A549 (cell line): ENCODE measurements at regions not wholly inside any gene's neighbourhood (a gene's known extent, or its start where the extent isn't known, plus 50 kb on each side); places are given as distances from the start of the nearest gene placed in this dataset.
A peak's percentile ranks its signal among the peaks of the same experiment; 100 is the strongest.

ENCODE experiments used
- ATAC-seq, 2 experiments: fragments of 200-7000 bp in 1 of 2; fragments of >200 bp in 1 of 2; cut with Nextera tagmentation in 1 of 2; cut with Tn5 transposase in 1 of 2; 3 replicates each; pipeline versions ENCODE4 v1.8.0 to v1.9.1; 2018 to 2020; ENCODE audit warnings: mild to moderate bottlenecking in 1 of 2, moderate library complexity in 1 of 2
- CTCF ChIA-PET: fragments of 300-600 bp; sonication (Branson Sonifier 250); formaldehyde crosslinking; extraction: SDS; loops from one replicate; lab custom pipeline; 2021; ENCODE audit warnings: antibody characterized with exemption, inconsistent platforms; lab: Yijun Ruan, JAX
- POLR2A ChIA-PET: fragments of 350-600 bp; formaldehyde crosslinking; extraction: SDS; loops from one replicate; lab custom pipeline; 2021; ENCODE audit warnings: antibody characterized with exemption, inconsistent platforms; lab: Yijun Ruan, JAX
- DNase-seq, 2 experiments: peaks; one replicate each; pipeline versions ENCODE4 v3.0.0 to v3.0.0-alpha.2; 2011 to 2016; ENCODE audit warnings: low read depth in 1 of 2, low spot score in 1 of 2
- FAIRE-seq: peaks from 2 replicates; lab custom pipeline; 2011; peaks lifted over from hg19 to GRCh38; lab: Jason Lieb, UNC
- H3K27ac ChIP-seq, 2 experiments: fragments of >200 bp; sonication (Bioruptor Twin); formaldehyde crosslinking; 3 replicates each; pipeline ENCODE4 v1.5.1; 2016 to 2017
- H3K4me1 ChIP-seq: fragments of >200 bp; sonication (Bioruptor Twin); formaldehyde crosslinking; 3 replicates; pipeline ENCODE4 v1.6.1; 2016
- H3K4me2 ChIP-seq: fragments of >200 bp; sonication (Bioruptor Twin); formaldehyde crosslinking; 3 replicates; pipeline ENCODE4 v1.6.1; 2016
- H3K4me3 ChIP-seq: fragments of >200 bp; sonication (Bioruptor Twin); formaldehyde crosslinking; 3 replicates; pipeline ENCODE4 v1.5.1; 2016
- H3K9me3 ChIP-seq: fragments of >200 bp; sonication (Bioruptor Twin); formaldehyde crosslinking; 3 replicates; pipeline ENCODE4 v1.6.1; 2016
- ATOH8 ChIP-seq: fragments of 250-450 bp; sonication (Bioruptor Pico); IDR thresholded peaks from 2 replicates; pipeline ENCODE4 v1.5.0; 2020; ENCODE audit warnings: low read depth, mild to moderate bottlenecking, moderate library complexity
- BHLHE40 ChIP-seq: IDR thresholded peaks from 2 replicates; pipeline ENCODE4 v1.6.1; 2012; ENCODE audit warnings: low read depth, low read length, inconsistent platforms
- CEBPB ChIP-seq, 2 experiments: fragments of >200 bp in 1 of 2; sonication (Bioruptor Twin) in 1 of 2; formaldehyde crosslinking in 1 of 2; IDR thresholded peaks; 2 replicates each; pipeline ENCODE4 v1.6.1; 2012 to 2016
- CHD4 ChIP-seq: fragments of 200-600 bp; sonication (generic); IDR thresholded peaks from 2 replicates; pipeline ENCODE4 v1.6.1; 2016; ENCODE audit warnings: antibody characterized with exemption, mild to moderate bottlenecking, borderline replicate concordance
- EHMT2 ChIP-seq: fragments of 200-600 bp; sonication (generic); IDR thresholded peaks from 2 replicates; pipeline ENCODE4 v1.6.1; 2016; ENCODE audit warnings: antibody characterized with exemption, low read depth, mild to moderate bottlenecking, moderate library complexity
- ELK1 ChIP-seq: fragments of 150-350 bp; IDR thresholded peaks from 2 replicates; pipeline ENCODE4 v1.6.1; 2014; ENCODE audit warnings: low read depth, mild to moderate bottlenecking, low read length
- ESRRA ChIP-seq: fragments of 150-350 bp; IDR thresholded peaks from 2 replicates; pipeline ENCODE4 v1.6.1; 2014; ENCODE audit warnings: mild to moderate bottlenecking, low read length, borderline replicate concordance
- FOSB ChIP-seq: fragments of 250-450 bp; sonication (Bioruptor Pico); IDR thresholded peaks from 2 replicates; pipeline ENCODE4 v1.5.0; 2020; ENCODE audit warnings: mild to moderate bottlenecking, moderate library complexity
- FOXS1 ChIP-seq: fragments of 250-450 bp; sonication (Bioruptor Pico); IDR thresholded peaks from 2 replicates; pipeline ENCODE4 v1.5.0; 2020; ENCODE audit warnings: mild to moderate bottlenecking, moderate library complexity
- GATA3 ChIP-seq: IDR thresholded peaks from 2 replicates; pipeline ENCODE4 v1.6.1; 2012; ENCODE audit warnings: borderline replicate concordance
- HEYL ChIP-seq: fragments of 250-450 bp; sonication (Bioruptor Pico); IDR thresholded peaks from 2 replicates; pipeline ENCODE4 v1.8.0; 2021; ENCODE audit warnings: mild to moderate bottlenecking, moderate library complexity
- KDM1A ChIP-seq: fragments of 200-600 bp; sonication (generic); IDR thresholded peaks from 2 replicates; pipeline ENCODE4 v1.6.1; 2016; ENCODE audit warnings: low read depth, mild to moderate bottlenecking
- KDM5A ChIP-seq: fragments of 200-600 bp; sonication (generic); IDR thresholded peaks from 2 replicates; pipeline ENCODE4 v1.6.1; 2016; ENCODE audit warnings: antibody characterized with exemption, mild to moderate bottlenecking
- MAFK ChIP-seq: fragments of 450-650 bp; IDR thresholded peaks from 2 replicates; pipeline ENCODE4 v1.6.1; 2014; ENCODE audit not compliant: partially characterized antibody
- MAX ChIP-seq: IDR thresholded peaks from 2 replicates; pipeline ENCODE4 v1.6.1; 2012
- MAZ ChIP-seq: fragments of 150-350 bp; IDR thresholded peaks from 2 replicates; pipeline ENCODE4 v1.6.1; 2014; ENCODE audit warnings: antibody characterized with exemption, low read depth, low read length, borderline replicate concordance
- NFE2L2 ChIP-seq: fragments of 150-350 bp; conservative IDR thresholded peaks from 2 replicates; pipeline ENCODE4 v1.6.1; 2014; ENCODE audit warnings: low read length
- NPAS2 ChIP-seq: fragments of 250-450 bp; sonication (Bioruptor Pico); IDR thresholded peaks from 2 replicates; pipeline ENCODE4 v1.8.0; 2022; ENCODE audit warnings: mild to moderate bottlenecking, moderate library complexity, borderline replicate concordance
- NR3C1 ChIP-seq: fragments of >200 bp; sonication (Bioruptor Twin); formaldehyde crosslinking; IDR thresholded peaks from 3 replicates; pipeline ENCODE4 v1.6.1; 2017
- POLR2A ChIP-seq: IDR thresholded peaks from 2 replicates; pipeline ENCODE4 v1.6.1; 2012; ENCODE audit warnings: mild to moderate bottlenecking, low read length
- RFX5 ChIP-seq: fragments of 450-650 bp; IDR thresholded peaks from 2 replicates; pipeline ENCODE4 v1.7.1; 2014; ENCODE audit warnings: antibody characterized with exemption, mild to moderate bottlenecking, moderate library complexity
- USF2 ChIP-seq: fragments of 450-650 bp; IDR thresholded peaks from 2 replicates; pipeline ENCODE4 v1.6.1; 2014; ENCODE audit warnings: antibody characterized with exemption
- ZFP36 ChIP-seq: fragments of 450-650 bp; IDR thresholded peaks from 2 replicates; pipeline ENCODE4 v1.6.1; 2014; ENCODE audit warnings: borderline replicate concordance; ENCODE audit not compliant: partially characterized antibody
- WGBS: methylation state at CpG from one replicate; pipeline ENCODE4 v1.1.6; 2017; ENCODE audit errors: missing lambda C conversion rate; 5-methylcytosine and 5-hydroxymethylcytosine counted together

GRCh38 chr22:27213294-27213693 is 555.9 kb downstream of the MIAT start (continued):
- TF ChIP-seq MAX (no peak), POLR2A (no peak), NPAS2 (CRISPR knock-in tag) (no peak), NR3C1 (no peak)

- 94% methylated on average over 17 of the region's 17 CpGs for WGBS
- ATAC-seq = no peak
- no peak overlapping the region for H3K4me3 ChIP-seq
- H3K9me3 ChIP-seq = no peaks in the 10 kb centered on the region
- no peak for FAIRE-seq
- TF ChIP-seq FOXS1 (CRISPR knock-in tag) (no peak), EHMT2 (no peak), HEYL (no peak), NFE2L2 (0 out of 2 replicates have a peak, but pooled peaks have one; percentile 19), MAFK (peak; percentile 54), KDM5A (no peak), RFX5 (no peak)
- no peak for DNase-seq
- ChIA-PET CTCF (interaction anchor here (0.7 kb wide), 1 partner anchor 29 kb away, joined by 3 read pairs; no protein-coding TSS in a partner anchor), POLR2A (no interaction called here)
- no peak overlapping the region for H3K4me2 ChIP-seq
- peak overlapping the region; percentile 77 to 89 for H3K27ac ChIP-seq
- peaks cover 48% of the 10 kb centered on the region for H3K4me1 ChIP-seq
Measured at GRCh38 chr22:27213766-27214581, 556.6 kb downstream of the MIAT start.

- 75% methylated on average over 6 of the region's 6 CpGs for WGBS
- TF ChIP-seq NR3C1 (no peak), ZFP36 (no peak), MAZ (no peak), GATA3 (no peak), KDM1A (no peak), ESRRA (no peak), ATOH8 (CRISPR knock-in tag) (no peak), FOSB (CRISPR knock-in tag) (no peak), CHD4 (no peak), BHLHE40 (no peak), EHMT2 (no peak), ELK1 (no peak), KDM5A (no peak), USF2 (no peak), CEBPB (IDR thresholded peaks at IDR 0.05) (no peak)
- Histone ChIP-seq H3K27ac (peak overlapping the region; percentile 77 to 89; a peak in 5 of 6 replicates), H3K4me2 (no peak overlapping the region), H3K4me3 (no peak overlapping the region), H3K4me1 (peaks cover 53% of the 10 kb centered on the region), H3K9me3 (no peaks in the 10 kb centered on the region)
- FAIRE-seq (no peak), DNase-seq (no peak), ATAC-seq (no peak)
- CTCF ChIA-PET = interaction anchor here (0.7 kb wide), 1 partner anchor 28 kb away, joined by 3 read pairs; no protein-coding TSS in a partner anchor
- POLR2A ChIA-PET = no interaction called here
Measured at GRCh38 chr22:27214691-27215090, 557.3 kb downstream of the MIAT start.
